OCI-LY3 (cell line): ENCODE measurements at regions not wholly inside any gene's neighbourhood (a gene's known extent, or its start where the extent isn't known, plus 50 kb on each side); places are given as distances from the start of the nearest gene placed in this dataset.

Experiments
- EZH2phosphoT487 ChIP-seq: fragments of 200-600 bp; shearing (Covaris generic); IDR thresholded peaks from 2 replicates; pipeline ENCODE4 v1.6.1; 2018; ENCODE audit warnings: antibody characterized with exemption, mixed run types, low read depth
- TF ChIP-seq, protein P1 (sequence below): fragments of 200-600, 300-600 bp; sonication (generic); IDR thresholded peaks from 2 replicates; pipeline ENCODE4 v1.5.1; 2014; ENCODE audit warnings: antibody characterized with exemption, low read length, low read depth

DNA sequence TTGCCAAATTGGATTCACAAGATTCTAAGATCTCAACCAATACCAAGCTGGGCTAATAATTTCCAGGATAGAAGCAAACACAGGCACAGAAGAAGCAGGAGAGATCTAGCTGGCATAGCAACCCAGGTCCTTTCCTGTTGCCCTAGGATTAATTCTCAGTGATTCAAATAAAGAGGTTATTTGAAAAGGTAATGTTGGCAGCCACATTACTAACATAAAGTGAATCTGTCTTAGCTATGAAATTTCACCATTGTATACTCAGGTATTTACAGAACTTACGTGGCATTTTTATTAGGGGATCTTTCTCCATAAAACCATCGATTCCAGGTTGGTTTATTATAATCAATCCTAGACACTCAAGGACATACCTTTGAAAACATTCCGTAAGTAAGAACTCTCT is 379.3 kb upstream of the POM121L12 start:
- TF ChIP-seq, protein P1, sequence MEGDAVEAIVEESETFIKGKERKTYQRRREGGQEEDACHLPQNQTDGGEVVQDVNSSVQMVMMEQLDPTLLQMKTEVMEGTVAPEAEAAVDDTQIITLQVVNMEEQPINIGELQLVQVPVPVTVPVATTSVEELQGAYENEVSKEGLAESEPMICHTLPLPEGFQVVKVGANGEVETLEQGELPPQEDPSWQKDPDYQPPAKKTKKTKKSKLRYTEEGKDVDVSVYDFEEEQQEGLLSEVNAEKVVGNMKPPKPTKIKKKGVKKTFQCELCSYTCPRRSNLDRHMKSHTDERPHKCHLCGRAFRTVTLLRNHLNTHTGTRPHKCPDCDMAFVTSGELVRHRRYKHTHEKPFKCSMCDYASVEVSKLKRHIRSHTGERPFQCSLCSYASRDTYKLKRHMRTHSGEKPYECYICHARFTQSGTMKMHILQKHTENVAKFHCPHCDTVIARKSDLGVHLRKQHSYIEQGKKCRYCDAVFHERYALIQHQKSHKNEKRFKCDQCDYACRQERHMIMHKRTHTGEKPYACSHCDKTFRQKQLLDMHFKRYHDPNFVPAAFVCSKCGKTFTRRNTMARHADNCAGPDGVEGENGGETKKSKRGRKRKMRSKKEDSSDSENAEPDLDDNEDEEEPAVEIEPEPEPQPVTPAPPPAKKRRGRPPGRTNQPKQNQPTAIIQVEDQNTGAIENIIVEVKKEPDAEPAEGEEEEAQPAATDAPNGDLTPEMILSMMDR, result no peak
- TF ChIP-seq EZH2phosphoT487, result no peak
